Kidney epithelial cell (primary cell): ENCODE measurements at regions not wholly inside any gene's neighbourhood (a gene's known extent, or its start where the extent isn't known, plus 50 kb on each side); places are given as distances from the start of the nearest gene placed in this dataset.

Experiments
- DNase-seq: peaks from one replicate; pipeline ENCODE4 v3.0.0-alpha.2; 2010; ENCODE audit warnings: low read depth
- H3K27me3 ChIP-seq: 2 replicates; pipeline ENCODE4 v1.6.0; 2011; ENCODE audit warnings: low read length; ENCODE audit not compliant: control insufficient read depth, insufficient read depth
- H3K36me3 ChIP-seq: 2 replicates; pipeline ENCODE4 v1.5.1; 2011; ENCODE audit warnings: low read length; ENCODE audit not compliant: control insufficient read depth, insufficient read depth
- H3K4me3 ChIP-seq: 2 replicates; pipeline ENCODE4 v1.5.1; 2011; ENCODE audit warnings: low read depth, mild to moderate bottlenecking, control low read depth, low read length
- TF ChIP-seq, protein P1 (sequence below): IDR thresholded peaks from 2 replicates; pipeline ENCODE4 v1.5.1; 2011; ENCODE audit warnings: mild to moderate bottlenecking, moderate library complexity, low read length, control low read depth, inconsistent platforms; ENCODE audit not compliant: insufficient read depth, poor library complexity, severe bottlenecking

DNA sequence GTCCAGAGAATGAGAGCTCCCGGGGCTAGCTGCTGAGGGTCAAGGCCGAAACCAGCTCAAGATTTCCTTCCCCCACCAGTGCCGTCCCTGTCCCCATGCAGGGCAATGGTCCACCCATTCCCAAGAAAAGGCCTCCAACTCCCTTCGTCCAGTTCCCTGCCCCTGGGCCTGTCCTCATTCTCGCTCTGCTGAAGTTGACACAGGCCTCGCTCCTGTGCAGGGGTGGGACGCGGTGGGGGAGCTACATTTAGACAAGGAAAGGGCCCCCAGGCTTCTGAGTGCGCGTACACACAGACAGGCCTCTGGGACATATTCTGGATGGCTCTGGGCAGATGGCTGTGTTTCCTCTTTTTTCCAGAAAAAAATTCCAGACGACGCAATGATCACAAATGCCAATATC lies 188.3 kb downstream of the ETS2 start:
- H3K36me3 ChIP-seq, result no peaks in the 10 kb centered on the region
- no peaks in the 10 kb centered on the region for H3K27me3 ChIP-seq
- H3K4me3 ChIP-seq, result no peak overlapping the region
- no peak for DNase-seq
- TF ChIP-seq, protein P1, sequence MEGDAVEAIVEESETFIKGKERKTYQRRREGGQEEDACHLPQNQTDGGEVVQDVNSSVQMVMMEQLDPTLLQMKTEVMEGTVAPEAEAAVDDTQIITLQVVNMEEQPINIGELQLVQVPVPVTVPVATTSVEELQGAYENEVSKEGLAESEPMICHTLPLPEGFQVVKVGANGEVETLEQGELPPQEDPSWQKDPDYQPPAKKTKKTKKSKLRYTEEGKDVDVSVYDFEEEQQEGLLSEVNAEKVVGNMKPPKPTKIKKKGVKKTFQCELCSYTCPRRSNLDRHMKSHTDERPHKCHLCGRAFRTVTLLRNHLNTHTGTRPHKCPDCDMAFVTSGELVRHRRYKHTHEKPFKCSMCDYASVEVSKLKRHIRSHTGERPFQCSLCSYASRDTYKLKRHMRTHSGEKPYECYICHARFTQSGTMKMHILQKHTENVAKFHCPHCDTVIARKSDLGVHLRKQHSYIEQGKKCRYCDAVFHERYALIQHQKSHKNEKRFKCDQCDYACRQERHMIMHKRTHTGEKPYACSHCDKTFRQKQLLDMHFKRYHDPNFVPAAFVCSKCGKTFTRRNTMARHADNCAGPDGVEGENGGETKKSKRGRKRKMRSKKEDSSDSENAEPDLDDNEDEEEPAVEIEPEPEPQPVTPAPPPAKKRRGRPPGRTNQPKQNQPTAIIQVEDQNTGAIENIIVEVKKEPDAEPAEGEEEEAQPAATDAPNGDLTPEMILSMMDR, result no peak

DNA sequence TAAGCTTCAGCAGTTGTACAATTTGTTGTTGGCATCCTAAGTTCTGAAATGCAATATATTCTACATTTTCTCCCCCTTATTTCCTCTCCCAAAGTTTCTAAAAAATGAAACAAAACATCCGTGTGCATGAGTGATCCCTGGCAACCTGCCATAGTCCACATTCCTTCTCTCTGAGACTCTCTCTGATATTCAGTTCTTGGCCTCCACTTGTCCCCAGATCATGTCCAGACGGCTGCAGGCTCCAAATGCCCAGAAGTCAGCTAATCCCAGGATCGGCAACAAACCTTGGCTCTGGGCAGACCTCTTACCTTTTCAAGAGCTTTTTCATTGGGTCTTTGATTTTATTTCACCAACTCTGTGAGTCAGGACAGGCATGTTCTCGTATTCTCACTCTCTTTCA lies 187.8 kb downstream of the ETS2 start:
- DNase-seq, result no peak

DNA sequence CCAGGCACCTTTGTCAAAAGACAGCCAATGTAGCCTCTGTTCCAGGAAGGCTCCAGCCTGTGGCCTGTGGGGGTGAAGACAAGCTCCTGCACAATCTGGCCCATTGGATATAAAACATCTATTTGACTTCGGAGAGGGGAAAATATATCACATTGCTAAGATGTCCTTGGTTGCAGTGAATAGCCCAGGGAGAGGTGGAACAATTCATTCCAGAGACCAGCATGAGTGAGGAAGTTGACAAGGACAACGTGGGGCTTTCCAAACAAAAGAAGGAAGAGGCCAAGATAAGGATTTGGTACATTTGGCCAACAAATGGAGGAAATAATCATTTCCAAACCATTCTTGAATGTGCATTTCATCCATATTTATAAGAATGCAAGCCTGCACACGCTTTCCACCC lies 187.0 kb downstream of the ETS2 start:
- DNase-seq, result no peak
- TF ChIP-seq, protein P1, result no peak
- Histone ChIP-seq H3K4me3 (no peak overlapping the region), H3K27me3 (peaks cover 4% of the 10 kb centered on the region), H3K36me3 (no peaks in the 10 kb centered on the region)

More for the DNA sequence above, 187.8 kb downstream of the ETS2 start:
- H3K4me3 ChIP-seq, result no peak overlapping the region
- H3K27me3 ChIP-seq, result peaks cover 4% of the 10 kb centered on the region
- TF ChIP-seq, protein P1, result no peak
- H3K36me3 ChIP-seq, result no peaks in the 10 kb centered on the region

DNA sequence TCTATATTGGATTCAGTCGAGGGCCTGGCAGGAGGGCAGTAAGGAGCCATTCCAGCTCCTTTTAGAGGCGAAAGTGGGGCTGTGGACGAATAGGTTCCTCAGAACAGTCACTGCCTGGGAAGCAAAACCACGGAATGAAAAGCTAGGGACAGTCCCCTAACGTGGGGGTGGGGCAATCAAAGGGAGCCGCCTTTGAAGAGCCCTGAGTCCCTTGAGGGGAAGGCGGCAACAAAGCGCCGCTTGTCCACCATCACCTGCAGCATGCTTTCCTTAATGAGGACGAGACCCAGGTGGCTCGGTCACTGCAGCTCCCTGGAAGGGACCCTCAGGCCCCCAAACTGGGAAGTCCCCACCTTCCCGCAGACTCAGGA lies 184.7 kb downstream of the ETS2 start:
- no peak overlapping the region for H3K4me3 ChIP-seq
- no peak for DNase-seq
- peaks cover 4% of the 10 kb centered on the region for H3K27me3 ChIP-seq
- H3K36me3 ChIP-seq, result no peaks in the 10 kb centered on the region
- TF ChIP-seq, protein P1, result no peak

DNA sequence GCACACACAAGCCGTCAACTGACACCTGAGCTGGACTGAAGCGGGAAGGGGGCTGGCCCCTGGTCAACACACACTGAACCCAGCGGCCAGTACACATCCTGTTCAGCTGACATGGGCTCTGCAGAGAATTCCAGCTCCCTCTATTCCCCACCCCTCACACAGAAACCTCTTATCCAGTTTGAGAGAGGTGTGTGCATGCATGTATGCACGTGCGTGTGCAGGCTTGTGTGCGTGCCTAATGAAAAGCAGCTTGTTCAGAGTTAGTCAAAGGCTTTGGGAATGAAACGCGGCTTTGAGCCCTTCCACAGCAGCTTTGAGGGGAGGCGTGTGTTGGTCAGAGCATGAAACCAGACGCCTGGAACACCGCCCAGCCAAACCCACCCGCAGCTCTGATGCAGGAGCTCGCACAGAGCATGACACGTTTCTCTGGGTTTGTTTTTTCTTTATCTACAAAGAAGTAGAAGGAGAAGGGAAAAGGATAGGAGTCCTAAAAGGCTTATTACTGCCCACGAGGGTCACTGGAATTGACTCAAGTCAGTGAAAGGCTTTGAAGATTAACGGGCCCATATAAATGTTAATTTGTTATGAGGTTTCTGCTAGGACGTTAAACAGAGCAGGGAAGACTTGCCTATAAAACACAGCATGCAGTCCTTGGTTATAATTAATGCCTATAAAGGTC lies 184.2 kb downstream of the ETS2 start:
- TF ChIP-seq, protein P1, result no peak
- no peaks in the 10 kb centered on the region for H3K36me3 ChIP-seq
- H3K27me3 ChIP-seq, result peaks cover 4% of the 10 kb centered on the region
- DNase-seq, result no peak
- no peak overlapping the region for H3K4me3 ChIP-seq

DNA sequence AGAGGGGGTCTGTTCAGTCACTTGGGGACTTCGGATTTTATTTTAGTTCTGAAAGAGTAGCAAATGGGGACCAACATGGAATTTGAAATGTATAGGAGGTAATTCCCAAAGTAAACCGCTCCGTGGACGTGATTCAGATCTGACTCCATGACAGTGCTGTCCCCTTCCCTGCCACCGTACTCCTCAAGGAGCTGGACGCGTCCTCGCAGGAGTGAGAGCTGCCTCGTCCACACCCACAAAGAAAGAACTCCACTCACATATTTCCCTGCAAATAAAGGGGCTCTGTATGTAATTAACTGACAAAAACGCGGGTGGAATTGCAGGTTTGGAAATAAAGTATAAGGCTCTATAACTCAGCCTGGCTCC lies 183.6 kb downstream of the ETS2 start:
- Histone ChIP-seq H3K4me3 (peak overlapping the region; percentile 6), H3K36me3 (no peaks in the 10 kb centered on the region), H3K27me3 (peaks cover 4% of the 10 kb centered on the region)
- no peak for DNase-seq
- TF ChIP-seq, protein P1, result no peak
